Heart right ventricle (tissue), 16 donors: ENCODE measurements at regions not wholly inside any gene's neighbourhood (a gene's known extent, or its start where the extent isn't known, plus 50 kb on each side); places are given as distances from the start of the nearest gene placed in this dataset.

Experiments used
- ATAC-seq, 8 donors: fragments of 200-7000 bp; cut with Tn5 transposase; one replicate each; pipeline ENCODE4 v1.9.1; 2020; ENCODE audit warnings: mild to moderate bottlenecking in 8 of 8, moderate library complexity in 8 of 8, moderate number of reproducible peaks in 1 of 8
- DNase-seq, 2 donors: peaks; one replicate each; pipeline ENCODE4 v3.0.0-alpha.2; 2020
- H3K27ac ChIP-seq, 10 donors: fragments of 200-600 bp; sonication (generic) in 2 of 10; one replicate each; pipeline versions ENCODE4 v1.5.0 to v1.8.0; 2020 to 2022; ENCODE audit warnings: mild to moderate bottlenecking in 3 of 10
- H3K27me3 ChIP-seq, 7 donors: fragments of 200-600 bp; one replicate each; pipeline ENCODE4 v1.8.0; 2021 to 2022; ENCODE audit warnings: mild to moderate bottlenecking in 2 of 7
- H3K36me3 ChIP-seq, 9 donors: fragments of 200-600 bp; sonication (generic) in 1 of 9; one replicate each; pipeline versions ENCODE4 v1.5.0 to v1.8.0; 2020 to 2022; ENCODE audit warnings: mild to moderate bottlenecking in 2 of 9
- H3K4me1 ChIP-seq, 9 donors: fragments of 200-600 bp; sonication (generic) in 1 of 9; one replicate each; pipeline versions ENCODE4 v1.5.0 to v1.8.0; 2020 to 2022; ENCODE audit warnings: mild to moderate bottlenecking in 4 of 9
- H3K4me3 ChIP-seq, 10 donors: fragments of 200-600 bp; sonication (generic) in 2 of 10; one replicate each; pipeline versions ENCODE4 v1.5.0 to v1.8.0; 2020 to 2022; ENCODE audit warnings: mild to moderate bottlenecking in 7 of 10, moderate library complexity in 2 of 10
- H3K9me3 ChIP-seq, 11 donors: fragments of 200-600 bp in 10 of 11; sonication (generic) in 2 of 11; one replicate each; pipeline versions ENCODE4 v1.5.0 to v1.8.0; 2013 to 2022; ENCODE audit warnings: mild to moderate bottlenecking in 2 of 11, control low read depth in 1 of 11, moderate library complexity in 1 of 11
- WGBS, 2 donors: extraction: QIAGEN DNeasy Blood & Tissue Kit; methylation state at CpG; one replicate each; pipeline ENCODE4 v1.1.7; 2013; ENCODE audit warnings: inconsistent platforms in 1 of 2; 5-methylcytosine and 5-hydroxymethylcytosine counted together
- intact Hi-C, 10 donors: fragments of 100-400 bp; cut with DNase I; formaldehyde crosslinking; loops; one replicate each; pipeline versions ENCODE4 v1.11.1 to v1.14.2; 2022
- TF ChIP-seq, protein P1 (sequence below), 9 donors: fragments of 200-600 bp; sonication (generic) in 2 of 9; IDR thresholded peaks; one replicate each; pipeline versions ENCODE4 v1.5.0 to v1.8.0; 2021 to 2022; ENCODE audit warnings: antibody characterized with exemption in 9 of 9, mild to moderate bottlenecking in 5 of 9, moderate library complexity in 1 of 9
- donor health status: Arrhythmogenic right ventricular cardiomyopathy.
- donor health status: ischemic (EF 13 %, LVEDD 7.1; RV severe dilation, severe dysfunction).
- donor health status: healthy with polysubstance abuse.
- donor health status: DM: no; HTN: yes; CAD: no.
- donor health status: DM: no; HTN: no; CAD: no.
- donor health status: ischemic (EF 25% LVEDD 6.9; RV normal size, moderate dysfunction).
- donor health status: ischemic (EF 25% LVEDD 5.7; RV mildly dilated, moderate dysfunction).
- donor health status: healthy.
- donor health status: DM: yes; HTN: yes; CAD: no.
- donor health status: Ischemic cardiomyopathy.
- donor health status: ischemic (EF 35%, LVEDD 5.7; RV mildly dilated, moderate dysfunction).
- donor health status: nonischemic (EF 11% LVEDD 7.7; RV severe dilation, severe dysfunction).
- donor health status: DM: yes; HTN: yes; CAD: no.
- donor health status: PGD.
- donor health status: ischemic (EF 29% LVEDD 5.4; RV normal size, mild dysfunction).
- donor health status: nonischemic (EF 23%, LVEDD 6.1; RV moderate dilation, normal function).

DNA sequence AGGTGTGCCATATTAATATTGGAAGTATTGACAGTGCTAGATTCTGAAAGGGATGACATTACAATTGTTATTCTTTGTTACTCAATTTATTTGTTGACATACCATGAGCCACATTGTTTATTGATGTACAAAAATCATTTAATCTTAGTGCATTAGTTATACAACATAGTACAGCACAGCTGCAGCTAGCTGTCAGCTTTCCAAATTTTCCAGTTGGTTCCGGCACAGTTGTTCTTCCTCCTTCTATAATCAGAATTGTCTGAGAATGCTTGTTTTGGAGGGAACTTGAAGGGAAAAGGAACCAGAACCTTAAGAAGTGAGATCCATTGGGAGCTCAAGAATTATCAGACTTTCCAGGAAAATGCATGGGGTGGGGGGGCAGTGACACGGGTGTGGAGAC lies 281.4 kb downstream of the ZIC3 start:
- TF ChIP-seq, protein P1, sequence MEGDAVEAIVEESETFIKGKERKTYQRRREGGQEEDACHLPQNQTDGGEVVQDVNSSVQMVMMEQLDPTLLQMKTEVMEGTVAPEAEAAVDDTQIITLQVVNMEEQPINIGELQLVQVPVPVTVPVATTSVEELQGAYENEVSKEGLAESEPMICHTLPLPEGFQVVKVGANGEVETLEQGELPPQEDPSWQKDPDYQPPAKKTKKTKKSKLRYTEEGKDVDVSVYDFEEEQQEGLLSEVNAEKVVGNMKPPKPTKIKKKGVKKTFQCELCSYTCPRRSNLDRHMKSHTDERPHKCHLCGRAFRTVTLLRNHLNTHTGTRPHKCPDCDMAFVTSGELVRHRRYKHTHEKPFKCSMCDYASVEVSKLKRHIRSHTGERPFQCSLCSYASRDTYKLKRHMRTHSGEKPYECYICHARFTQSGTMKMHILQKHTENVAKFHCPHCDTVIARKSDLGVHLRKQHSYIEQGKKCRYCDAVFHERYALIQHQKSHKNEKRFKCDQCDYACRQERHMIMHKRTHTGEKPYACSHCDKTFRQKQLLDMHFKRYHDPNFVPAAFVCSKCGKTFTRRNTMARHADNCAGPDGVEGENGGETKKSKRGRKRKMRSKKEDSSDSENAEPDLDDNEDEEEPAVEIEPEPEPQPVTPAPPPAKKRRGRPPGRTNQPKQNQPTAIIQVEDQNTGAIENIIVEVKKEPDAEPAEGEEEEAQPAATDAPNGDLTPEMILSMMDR (IDR thresholded peaks at IDR 0.05) = no peak
- intact Hi-C loops = no loop called here

DNA sequence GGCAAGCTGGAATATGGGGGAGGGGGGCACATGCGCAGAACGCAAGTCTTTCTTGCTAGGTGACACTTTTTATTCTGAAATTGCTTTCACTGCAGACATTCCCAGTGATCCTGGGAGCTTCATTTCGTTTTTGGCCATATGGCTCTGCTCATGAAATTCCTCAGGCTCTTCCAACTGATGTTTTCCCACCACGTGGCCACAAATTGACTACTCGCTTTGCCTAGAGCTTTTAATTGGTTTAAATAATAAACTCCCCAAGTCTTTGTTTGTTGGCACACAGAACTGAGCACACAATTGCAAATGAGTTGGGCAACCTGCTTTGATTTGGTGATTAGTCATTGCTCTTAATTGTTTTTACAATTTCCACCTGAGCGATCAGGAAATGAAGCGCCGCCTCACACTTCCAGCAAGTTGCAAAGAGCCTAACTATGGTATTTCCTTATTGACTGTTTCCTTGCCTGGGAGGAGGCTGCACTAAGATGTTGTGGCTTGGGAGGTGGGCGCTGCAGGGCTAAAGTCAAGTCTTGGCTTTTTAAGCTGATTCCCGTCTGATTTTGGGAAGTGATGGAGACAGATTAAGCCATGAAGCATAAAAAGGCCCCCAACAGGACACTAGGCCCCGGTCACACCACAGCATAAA lies 282.5 kb downstream of the ZIC3 start:
- WGBS, 2 donors = 32 to 47% methylated on average over 11 of the region's 11 CpGs
- no peaks in the 10 kb centered on the region for H3K9me3 ChIP-seq
- H3K36me3 ChIP-seq = no peaks in the 10 kb centered on the region
- no peak overlapping the region for H3K4me3 ChIP-seq
- intact Hi-C loops = no loop called here
- ATAC-seq (no peak), DNase-seq (no peak)
- TF ChIP-seq, protein P1 (IDR thresholded peaks at IDR 0.05) = no peak
- no peak overlapping the region for H3K27ac ChIP-seq
- peaks cover 0 to 9% (median 0%) of the 10 kb centered on the region in 7 donors for H3K27me3 ChIP-seq
- H3K4me1 ChIP-seq = no peaks in the 10 kb centered on the region

More for the DNA sequence above, 281.4 kb downstream of the ZIC3 start:
- DNase-seq (no peak), ATAC-seq (no peak)
- WGBS, 2 donors = 36 to 52% methylated on average over 2 of the region's 2 CpGs
- Histone ChIP-seq H3K9me3 (no peaks in the 10 kb centered on the region), H3K4me1 (no peaks in the 10 kb centered on the region), H3K36me3 (no peaks in the 10 kb centered on the region), H3K4me3 (no peak overlapping the region), H3K27ac (no peak overlapping the region), H3K27me3 (peaks cover 0 to 3% (median 0%) of the 10 kb centered on the region in 7 donors)

DNA sequence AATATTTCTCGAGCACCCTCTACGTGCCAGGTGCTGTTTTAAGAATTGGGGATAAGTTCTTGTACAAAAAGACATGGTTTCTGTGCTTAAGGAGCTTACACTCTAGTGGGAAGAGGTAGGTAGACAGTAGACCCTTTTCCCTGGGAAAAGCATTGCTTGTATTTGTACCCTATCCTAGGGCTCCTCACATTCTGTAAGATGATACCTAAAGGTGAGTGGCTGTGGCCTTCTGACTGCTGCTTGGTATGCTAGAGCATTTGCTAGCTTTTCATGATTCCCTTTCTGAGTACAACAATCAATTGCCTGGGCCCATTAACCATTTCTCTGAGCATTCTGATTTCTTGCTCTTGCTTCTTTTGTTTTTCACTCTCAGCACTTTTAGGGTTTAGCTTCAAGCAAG lies 286.6 kb downstream of the ZIC3 start:
- ATAC-seq (no peak), DNase-seq (no peak)
- Histone ChIP-seq H3K9me3 (no peaks in the 10 kb centered on the region), H3K4me3 (no peak overlapping the region), H3K4me1 (no peaks in the 10 kb centered on the region), H3K27ac (no peak overlapping the region), H3K36me3 (no peaks in the 10 kb centered on the region), H3K27me3 (peaks cover 0 to 14% (median 0%) of the 10 kb centered on the region in 7 donors)
- intact Hi-C loops = no loop called here
- TF ChIP-seq, protein P1 (IDR thresholded peaks at IDR 0.05) = no peak
- 78 to 88% methylated on average over 2 of the region's 2 CpGs for WGBS, 2 donors

DNA sequence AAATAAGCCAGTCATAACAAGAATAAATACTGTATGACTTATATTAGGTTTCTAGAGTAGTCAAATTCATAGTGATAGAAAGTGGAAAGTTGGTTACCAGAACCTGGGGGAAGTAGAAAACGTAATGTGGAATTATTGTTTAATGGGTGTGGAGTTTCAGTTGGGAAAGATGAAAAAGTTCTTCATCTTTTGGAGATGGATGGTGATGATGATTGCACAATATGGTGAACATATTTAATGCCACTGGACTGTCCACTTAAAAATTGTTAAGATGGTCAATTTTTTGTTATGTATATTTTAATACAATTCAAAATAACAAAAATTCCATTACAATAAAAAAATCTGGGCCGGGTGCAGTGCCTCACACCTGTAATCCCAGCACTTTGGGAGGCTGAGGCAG lies 289.6 kb downstream of the ZIC3 start:
- ATAC-seq (no peak), DNase-seq (no peak)
- H3K4me3 ChIP-seq = no peak overlapping the region
- TF ChIP-seq, protein P1 (IDR thresholded peaks at IDR 0.05) = no peak
- H3K4me1 ChIP-seq = no peaks in the 10 kb centered on the region
- H3K9me3 ChIP-seq = no peaks in the 10 kb centered on the region
- H3K27me3 ChIP-seq = peaks cover 0 to 14% (median 0%) of the 10 kb centered on the region in 7 donors
- no peaks in the 10 kb centered on the region for H3K36me3 ChIP-seq
- WGBS, 2 donors = 65 to 80% methylated on average over 2 of the region's 2 CpGs
- intact Hi-C loops = no loop called here
- no peak overlapping the region for H3K27ac ChIP-seq
